Epithelial cell of prostate (primary cell): ENCODE measurements at regions not wholly inside any gene's neighbourhood (a gene's known extent, or its start where the extent isn't known, plus 50 kb on each side); places are given as distances from the start of the nearest gene placed in this dataset.
A peak's percentile ranks its signal among the peaks of the same experiment; 100 is the strongest.

Experiments
- DNase-seq: peaks from one replicate; pipeline ENCODE4 v3.0.0-alpha.2; 2011; ENCODE audit warnings: low read depth, low spot score
- H3K27ac ChIP-seq: fragments of 450-650 bp; 2 replicates; pipeline ENCODE4 v1.5.1; 2017; ENCODE audit warnings: mild to moderate bottlenecking

GRCh38 chr2:220228310-220229006 is 601.0 kb downstream of the SLC4A3 start:
- DNase-seq = peak; percentile 84
- no peak overlapping the region for H3K27ac ChIP-seq

- DNase-seq = no peak
- H3K27ac ChIP-seq = no peak overlapping the region
Observed at GRCh38 chr2:220240641-220241040, 613.2 kb downstream of the SLC4A3 start.

GRCh38 chr2:220241423-220241822 is 614.0 kb downstream of the SLC4A3 start:
- DNase-seq = no peak
- H3K27ac ChIP-seq = no peak overlapping the region

- H3K27ac ChIP-seq = no peak overlapping the region
- no peak for DNase-seq
Observed at GRCh38 chr2:220243571-220243970, 616.1 kb downstream of the SLC4A3 start.

- H3K27ac ChIP-seq = no peak overlapping the region
- no peak for DNase-seq
Observed at GRCh38 chr2:220246386-220246785, 619.0 kb downstream of the SLC4A3 start.

GRCh38 chr2:220247588-220248350 is 620.3 kb downstream of the SLC4A3 start:
- DNase-seq = no peak
- H3K27ac ChIP-seq = no peak overlapping the region

- no peak overlapping the region for H3K27ac ChIP-seq
- DNase-seq = no peak
Observed at GRCh38 chr2:220259662-220260061, 632.2 kb downstream of the SLC4A3 start.

- DNase-seq = no peak
- H3K27ac ChIP-seq = no peak overlapping the region
Observed at GRCh38 chr2:220263300-220263699, 635.9 kb downstream of the SLC4A3 start.

GRCh38 chr2:220269367-220269766 is 641.9 kb downstream of the SLC4A3 start:
- no peak overlapping the region for H3K27ac ChIP-seq
- no peak for DNase-seq

GRCh38 chr2:220270481-220271070 is 643.1 kb downstream of the SLC4A3 start:
- H3K27ac ChIP-seq = peak overlapping the region; percentile 22
- DNase-seq = no peak

GRCh38 chr2:220272656-220273055 is 645.2 kb downstream of the SLC4A3 start:
- no peak for DNase-seq
- H3K27ac ChIP-seq = no peak overlapping the region

- no peak for DNase-seq
- no peak overlapping the region for H3K27ac ChIP-seq
Observed at GRCh38 chr2:220273082-220273481, 645.7 kb downstream of the SLC4A3 start.

- H3K27ac ChIP-seq = peak overlapping the region; percentile 96
- no peak for DNase-seq
Observed at GRCh38 chr2:220275454-220275853, 648.0 kb downstream of the SLC4A3 start.

- DNase-seq = no peak
- H3K27ac ChIP-seq = peak overlapping the region; percentile 96
Observed at GRCh38 chr2:220276741-220277444, 649.5 kb downstream of the SLC4A3 start.

GRCh38 chr2:220277445-220277975 is 650.1 kb downstream of the SLC4A3 start:
- peak; percentile 69 for DNase-seq
- peak overlapping the region; percentile 96 for H3K27ac ChIP-seq

GRCh38 chr2:220278022-220278421 is 650.6 kb downstream of the SLC4A3 start:
- DNase-seq = no peak
- H3K27ac ChIP-seq = peak overlapping the region; percentile 96

GRCh38 chr2:220279372-220279771 is 651.9 kb downstream of the SLC4A3 start:
- peak overlapping the region; percentile 96 for H3K27ac ChIP-seq

GRCh38 chr2:220279840-220280239 is 652.4 kb downstream of the SLC4A3 start:
- no peak for DNase-seq
- H3K27ac ChIP-seq = peak overlapping the region; percentile 96

More at GRCh38 chr2:220279372-220279771, 651.9 kb downstream of the SLC4A3 start:
- DNase-seq = peak; percentile 95

GRCh38 chr2:220280736-220281135 is 653.3 kb downstream of the SLC4A3 start:
- no peak for DNase-seq
- peak overlapping the region; percentile 96 for H3K27ac ChIP-seq

- DNase-seq = no peak
- no peak overlapping the region for H3K27ac ChIP-seq
Observed at GRCh38 chr2:220281771-220282170, 654.3 kb downstream of the SLC4A3 start.
